Neural progenitor cell (in vitro differentiated cells): ENCODE measurements at regions not wholly inside any gene's neighbourhood (a gene's known extent, or its start where the extent isn't known, plus 50 kb on each side); places are given as distances from the start of the nearest gene placed in this dataset.

Experiments used
- DNase-seq: peaks from one replicate; pipeline ENCODE4 v3.0.0-alpha.2; 2016; ENCODE audit warnings: low spot score
- H2AFZ ChIP-seq: fragments of 200-600 bp; sonication (generic); replicated peaks from 2 replicates; pipeline ENCODE4 v1.6.1; 2016; ENCODE audit warnings: antibody characterized with exemption
- H3F3A ChIP-seq: fragments of 200-600 bp; sonication (generic); 2 replicates; pipeline ENCODE4 v1.6.1; 2016; ENCODE audit warnings: antibody characterized with exemption, low read depth
- H3K27ac ChIP-seq: fragments of 200-600 bp; sonication (generic); 2 replicates; pipeline ENCODE4 v1.5.1; 2016; ENCODE audit warnings: mild to moderate bottlenecking
- H3K27me3 ChIP-seq: fragments of 200-600 bp; sonication (generic); 2 replicates; pipeline ENCODE4 v1.6.1; 2016; ENCODE audit warnings: mild to moderate bottlenecking, moderate library complexity
- H3K36me3 ChIP-seq: fragments of 200-600 bp; sonication (generic); 2 replicates; pipeline ENCODE4 v1.5.1; 2016
- H3K4me1 ChIP-seq: fragments of 200-600 bp; sonication (generic); 2 replicates; pipeline ENCODE4 v1.6.1; 2016; ENCODE audit warnings: mixed run types
- H3K4me2 ChIP-seq: fragments of 200-600 bp; sonication (generic); 2 replicates; pipeline ENCODE4 v1.6.1; 2016
- H3K4me3 ChIP-seq: fragments of 200-600 bp; sonication (generic); 2 replicates; pipeline ENCODE4 v1.5.1; 2016
- H3K79me2 ChIP-seq: fragments of 200-600 bp; sonication (generic); 2 replicates; pipeline ENCODE4 v1.6.1; 2016; ENCODE audit warnings: low read depth
- H3K9ac ChIP-seq: fragments of 200-600 bp; sonication (generic); 2 replicates; pipeline ENCODE4 v1.6.1; 2016
- H3K9me3 ChIP-seq: fragments of 200-600 bp; sonication (generic); 2 replicates; pipeline ENCODE4 v1.5.1; 2016; ENCODE audit warnings: low read depth
- H4K20me1 ChIP-seq: fragments of 200-600 bp; sonication (generic); 2 replicates; pipeline ENCODE4 v1.6.1; 2016; ENCODE audit warnings: low read depth
- H3K27ac Mint-ChIP-seq: 3 replicates; pipeline ENCODE4 v1.8.0; 2021; ENCODE audit warnings: mixed read lengths
- H3K27me3 Mint-ChIP-seq: 2 replicates; pipeline ENCODE4 v1.8.0; 2022; ENCODE audit warnings: low read depth, mild to moderate bottlenecking, inconsistent platforms, moderate library complexity, mixed read lengths; ENCODE audit not compliant: insufficient read depth
- H3K36me3 Mint-ChIP-seq: 3 replicates; pipeline ENCODE4 v1.8.0; 2021; ENCODE audit warnings: mixed read lengths
- H3K4me1 Mint-ChIP-seq: 3 replicates; pipeline ENCODE4 v1.8.0; 2021; ENCODE audit warnings: mixed read lengths
- H3K4me3 Mint-ChIP-seq: 3 replicates; pipeline ENCODE4 v1.8.0; 2021; ENCODE audit warnings: mild to moderate bottlenecking, moderate library complexity, mixed read lengths
- H3K9me3 Mint-ChIP-seq: 3 replicates; pipeline ENCODE4 v1.8.0; 2020; ENCODE audit warnings: mixed read lengths
- EZH2 ChIP-seq: fragments of 200-600 bp; sonication (generic); IDR thresholded peaks from 2 replicates; pipeline ENCODE4 v1.6.1; 2017; ENCODE audit warnings: antibody characterized with exemption, mild to moderate bottlenecking, moderate library complexity
- EZH2phosphoT487 ChIP-seq: fragments of 200-600 bp; sonication (generic); IDR thresholded peaks from 2 replicates; pipeline ENCODE4 v1.6.1; 2017; ENCODE audit warnings: antibody characterized with exemption
- TF ChIP-seq, protein P1 (sequence below): fragments of 200-600 bp; sonication (generic); IDR thresholded peaks from 2 replicates; pipeline ENCODE4 v1.5.1; 2017; ENCODE audit warnings: antibody characterized with exemption, mild to moderate bottlenecking

DNA sequence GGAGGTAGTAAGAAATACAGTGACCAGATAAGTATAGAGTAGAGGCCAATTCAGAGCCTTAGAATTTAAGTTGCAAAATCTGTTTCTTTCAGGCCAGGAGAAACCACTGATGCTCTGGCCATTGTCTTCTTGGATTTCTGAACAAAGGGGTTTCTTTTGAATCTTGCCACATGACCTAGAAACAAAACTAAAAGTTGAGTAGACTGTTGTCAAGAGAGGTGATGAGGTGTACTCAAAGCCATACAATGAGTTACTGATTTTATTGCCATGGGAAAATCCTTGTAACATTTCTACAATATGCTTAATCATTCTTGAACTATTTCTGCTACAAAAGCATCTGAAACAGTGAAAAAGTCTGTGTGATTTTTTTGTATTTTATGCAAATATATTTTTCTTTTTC, 881.3 kb downstream of the CDH11 start:
- no peak overlapping the region for H3K4me3 Mint-ChIP-seq
- H3K9me3 Mint-ChIP-seq = peaks cover 10% of the 10 kb centered on the region
- TF ChIP-seq, protein P1, sequence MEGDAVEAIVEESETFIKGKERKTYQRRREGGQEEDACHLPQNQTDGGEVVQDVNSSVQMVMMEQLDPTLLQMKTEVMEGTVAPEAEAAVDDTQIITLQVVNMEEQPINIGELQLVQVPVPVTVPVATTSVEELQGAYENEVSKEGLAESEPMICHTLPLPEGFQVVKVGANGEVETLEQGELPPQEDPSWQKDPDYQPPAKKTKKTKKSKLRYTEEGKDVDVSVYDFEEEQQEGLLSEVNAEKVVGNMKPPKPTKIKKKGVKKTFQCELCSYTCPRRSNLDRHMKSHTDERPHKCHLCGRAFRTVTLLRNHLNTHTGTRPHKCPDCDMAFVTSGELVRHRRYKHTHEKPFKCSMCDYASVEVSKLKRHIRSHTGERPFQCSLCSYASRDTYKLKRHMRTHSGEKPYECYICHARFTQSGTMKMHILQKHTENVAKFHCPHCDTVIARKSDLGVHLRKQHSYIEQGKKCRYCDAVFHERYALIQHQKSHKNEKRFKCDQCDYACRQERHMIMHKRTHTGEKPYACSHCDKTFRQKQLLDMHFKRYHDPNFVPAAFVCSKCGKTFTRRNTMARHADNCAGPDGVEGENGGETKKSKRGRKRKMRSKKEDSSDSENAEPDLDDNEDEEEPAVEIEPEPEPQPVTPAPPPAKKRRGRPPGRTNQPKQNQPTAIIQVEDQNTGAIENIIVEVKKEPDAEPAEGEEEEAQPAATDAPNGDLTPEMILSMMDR = no peak
- TF ChIP-seq EZH2phosphoT487 (no peak), EZH2 (no peak)
- no peak overlapping the region for H3K4me3 ChIP-seq
- H3K27me3 Mint-ChIP-seq = peaks cover 2% of the 10 kb centered on the region
- H3K27ac ChIP-seq = no peak overlapping the region
- H3K9ac ChIP-seq = no peak overlapping the region
- no peaks in the 10 kb centered on the region for H3K36me3 ChIP-seq
- H3K27me3 ChIP-seq = no peaks in the 10 kb centered on the region
- no peaks in the 10 kb centered on the region for H3K36me3 Mint-ChIP-seq
- H3F3A ChIP-seq = no peaks in the 10 kb centered on the region
- no peak overlapping the region for H3K4me2 ChIP-seq
- H3K4me1 ChIP-seq = no peaks in the 10 kb centered on the region
- H4K20me1 ChIP-seq = no peaks in the 10 kb centered on the region
- no peaks in the 10 kb centered on the region for H3K79me2 ChIP-seq
- peaks cover 3% of the 10 kb centered on the region for H3K4me1 Mint-ChIP-seq
- no peak overlapping the region for H3K27ac Mint-ChIP-seq
- H2AFZ ChIP-seq = peak overlapping the region; percentile 6
- DNase-seq = no peak
- no peaks in the 10 kb centered on the region for H3K9me3 ChIP-seq

DNA sequence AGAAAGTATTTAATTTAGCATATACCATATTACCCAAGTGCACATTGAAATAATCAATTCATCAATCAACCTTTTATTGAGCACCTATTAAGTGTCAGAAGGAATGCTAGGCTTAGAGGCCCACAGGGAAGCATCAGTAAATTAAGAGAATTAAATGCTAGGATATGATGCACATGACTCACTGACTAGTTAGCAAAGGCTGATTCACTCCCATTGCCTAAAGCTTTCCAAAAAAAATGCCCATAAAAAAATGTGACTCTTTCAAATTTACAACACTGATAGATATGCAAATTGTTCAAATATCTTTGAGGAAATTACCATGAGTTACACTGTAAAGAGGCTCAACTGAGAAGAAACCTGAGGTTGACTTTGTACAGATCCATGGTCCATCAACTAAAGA, 883.3 kb downstream of the CDH11 start:
- no peaks in the 10 kb centered on the region for H3K9me3 ChIP-seq

DNA sequence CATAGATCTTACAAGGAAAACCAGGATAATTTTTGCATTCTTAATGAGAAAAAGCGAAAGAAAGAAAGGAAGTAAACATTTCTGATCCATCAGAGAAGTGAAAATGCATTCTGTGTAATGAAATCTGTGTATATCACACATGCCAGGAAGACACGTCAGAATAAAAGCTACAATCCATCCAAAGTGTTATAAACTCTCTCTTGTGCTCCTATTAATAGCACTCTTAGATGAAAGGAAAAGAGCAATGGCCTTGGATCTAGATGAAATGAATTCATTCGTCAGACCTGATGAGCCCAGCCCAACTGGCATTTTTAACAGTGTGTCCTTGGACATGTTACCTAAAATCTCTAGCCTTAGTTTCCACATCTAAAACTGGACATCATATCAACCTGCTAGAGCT, 885.5 kb downstream of the CDH11 start:
- H3K27ac ChIP-seq = no peak overlapping the region

More for the DNA sequence above, 883.3 kb downstream of the CDH11 start:
- Mint-ChIP-seq H3K9me3 (no peaks in the 10 kb centered on the region), H3K27ac (no peak overlapping the region), H3K4me3 (no peak overlapping the region), H3K27me3 (no peaks in the 10 kb centered on the region), H3K36me3 (no peaks in the 10 kb centered on the region), H3K4me1 (peaks cover 3% of the 10 kb centered on the region)
- no peak overlapping the region for H3K4me3 ChIP-seq
- H3K27me3 ChIP-seq = no peaks in the 10 kb centered on the region
- H3K79me2 ChIP-seq = no peaks in the 10 kb centered on the region
- no peak overlapping the region for H3K4me2 ChIP-seq
- TF ChIP-seq EZH2 (no peak), EZH2phosphoT487 (no peak)
- TF ChIP-seq, protein P1 = no peak
- no peak overlapping the region for H2AFZ ChIP-seq
- H3K36me3 ChIP-seq = no peaks in the 10 kb centered on the region
- no peak for DNase-seq
- H3F3A ChIP-seq = no peaks in the 10 kb centered on the region
- H3K9ac ChIP-seq = no peak overlapping the region
- no peaks in the 10 kb centered on the region for H3K4me1 ChIP-seq
- H3K27ac ChIP-seq = no peak overlapping the region
- no peaks in the 10 kb centered on the region for H4K20me1 ChIP-seq

More for the DNA sequence above, 885.5 kb downstream of the CDH11 start:
- H3K79me2 ChIP-seq = no peaks in the 10 kb centered on the region
- H3K4me3 ChIP-seq = no peak overlapping the region
- H3K36me3 Mint-ChIP-seq = no peaks in the 10 kb centered on the region
- DNase-seq = no peak
- peaks cover 3% of the 10 kb centered on the region for H3K4me1 Mint-ChIP-seq
- H3K36me3 ChIP-seq = no peaks in the 10 kb centered on the region
- H3K27me3 Mint-ChIP-seq = no peaks in the 10 kb centered on the region
- TF ChIP-seq, protein P1 = no peak
- no peak for TF ChIP-seq EZH2phosphoT487
- no peaks in the 10 kb centered on the region for H3K27me3 ChIP-seq
- no peaks in the 10 kb centered on the region for H3K4me1 ChIP-seq
- no peak overlapping the region for H3K4me2 ChIP-seq
- no peaks in the 10 kb centered on the region for H3K9me3 Mint-ChIP-seq
- H3K9me3 ChIP-seq = no peaks in the 10 kb centered on the region
- no peak overlapping the region for H3K27ac Mint-ChIP-seq
- no peak overlapping the region for H2AFZ ChIP-seq
- no peak overlapping the region for H3K9ac ChIP-seq
- no peak overlapping the region for H3K4me3 Mint-ChIP-seq
- H3F3A ChIP-seq = no peaks in the 10 kb centered on the region
- H4K20me1 ChIP-seq = no peaks in the 10 kb centered on the region
